ENCODE measurements at regions not wholly inside any gene's neighbourhood (a gene's known extent, or its start where the extent isn't known, plus 50 kb on each side); places are given as distances from the start of the nearest gene placed in this dataset.

DNA sequence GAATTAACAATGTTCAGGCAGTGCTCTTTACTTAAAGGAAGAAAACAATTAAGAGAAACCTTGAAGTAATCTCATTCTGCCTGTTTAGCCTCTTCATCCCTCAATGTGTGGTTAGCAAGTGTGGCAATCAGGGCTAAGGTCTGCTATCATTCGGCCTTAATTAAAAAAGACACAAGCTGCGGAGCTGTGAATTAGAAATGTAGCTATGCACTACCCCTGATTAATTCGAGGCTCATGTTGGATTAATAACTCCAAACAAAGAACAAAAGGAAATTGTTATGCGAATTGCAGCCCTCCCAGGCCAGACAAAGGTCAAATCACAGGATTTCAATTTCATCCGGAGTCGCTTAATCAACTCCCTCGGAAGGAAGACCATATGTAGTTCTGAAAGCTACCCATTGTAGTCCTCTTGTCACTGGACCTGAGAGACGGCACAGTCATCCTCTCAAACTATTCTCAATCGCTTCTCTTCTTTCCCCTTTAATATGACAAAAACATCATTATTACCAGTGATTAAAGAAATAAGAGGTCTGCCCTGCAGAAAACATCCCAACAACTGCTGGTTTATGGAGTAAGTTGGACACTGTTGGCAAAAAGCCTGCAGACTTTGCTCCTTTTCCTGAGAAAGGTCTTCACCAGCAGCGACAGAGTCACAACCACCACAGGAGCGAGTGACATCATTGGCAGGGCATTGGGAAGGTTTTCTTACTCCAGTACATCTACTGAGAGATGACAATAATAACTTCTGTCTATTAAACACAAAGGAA lies 71.1 kb upstream of the SOX5 start:
- Mint-ChIP-seq H3K27me3 (ENCODE audit: insufficient read depth, low read depth) (peaks cover 3% of the 10 kb centered on the region), H3K4me1 (peaks cover 31% of the 10 kb centered on the region), H3K27ac (no peak overlapping the region), H3K4me3 (no peak overlapping the region), H3K36me3 (peaks cover 12% of the 10 kb centered on the region), H3K9me3 (peaks cover 15% of the 10 kb centered on the region)
- Histone ChIP-seq H4K20me1 (ENCODE audit: low read depth) (no peaks in the 10 kb centered on the region), H2AFZ (replicated peaks) (no peak overlapping the region), H3K9me3 (ENCODE audit: low read depth) (no peaks in the 10 kb centered on the region), H3F3A (ENCODE audit: low read depth) (peaks cover 40% of the 10 kb centered on the region), H3K4me2 (peak overlapping the region; percentile 37), H3K79me2 (ENCODE audit: low read depth) (no peaks in the 10 kb centered on the region), H3K27ac (peak overlapping the region; percentile 65), H3K27me3 (no peaks in the 10 kb centered on the region), H3K4me1 (peaks cover 46% of the 10 kb centered on the region), H3K9ac (no peak overlapping the region), H3K36me3 (no peaks in the 10 kb centered on the region), H3K4me3 (no peak overlapping the region)
- DNase-seq (ENCODE audit: low spot score), result peak; percentile 18
- TF ChIP-seq EZH2 (IDR thresholded peaks at IDR 0.05) (no peak), EZH2phosphoT487 (IDR thresholded peaks at IDR 0.05) (no peak)
- TF ChIP-seq, protein P1, sequence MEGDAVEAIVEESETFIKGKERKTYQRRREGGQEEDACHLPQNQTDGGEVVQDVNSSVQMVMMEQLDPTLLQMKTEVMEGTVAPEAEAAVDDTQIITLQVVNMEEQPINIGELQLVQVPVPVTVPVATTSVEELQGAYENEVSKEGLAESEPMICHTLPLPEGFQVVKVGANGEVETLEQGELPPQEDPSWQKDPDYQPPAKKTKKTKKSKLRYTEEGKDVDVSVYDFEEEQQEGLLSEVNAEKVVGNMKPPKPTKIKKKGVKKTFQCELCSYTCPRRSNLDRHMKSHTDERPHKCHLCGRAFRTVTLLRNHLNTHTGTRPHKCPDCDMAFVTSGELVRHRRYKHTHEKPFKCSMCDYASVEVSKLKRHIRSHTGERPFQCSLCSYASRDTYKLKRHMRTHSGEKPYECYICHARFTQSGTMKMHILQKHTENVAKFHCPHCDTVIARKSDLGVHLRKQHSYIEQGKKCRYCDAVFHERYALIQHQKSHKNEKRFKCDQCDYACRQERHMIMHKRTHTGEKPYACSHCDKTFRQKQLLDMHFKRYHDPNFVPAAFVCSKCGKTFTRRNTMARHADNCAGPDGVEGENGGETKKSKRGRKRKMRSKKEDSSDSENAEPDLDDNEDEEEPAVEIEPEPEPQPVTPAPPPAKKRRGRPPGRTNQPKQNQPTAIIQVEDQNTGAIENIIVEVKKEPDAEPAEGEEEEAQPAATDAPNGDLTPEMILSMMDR (IDR thresholded peaks at IDR 0.05), result no peak

DNA sequence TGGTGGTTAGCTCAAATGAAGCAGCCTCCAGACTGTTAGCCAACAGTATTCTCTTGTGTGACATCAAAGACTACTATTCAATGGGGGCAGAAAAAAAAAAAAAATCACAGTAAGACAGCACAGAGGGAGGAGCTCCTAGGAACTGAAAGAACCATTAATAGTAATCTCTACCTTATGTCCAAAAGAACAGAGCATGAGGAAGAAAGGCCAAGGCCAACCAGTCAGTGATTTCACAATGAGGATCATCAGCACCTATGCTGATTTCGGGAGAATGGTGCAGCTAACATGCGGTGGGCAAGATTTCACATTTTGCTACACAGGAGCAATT lies 66.3 kb upstream of the SOX5 start:
- H3K4me2 ChIP-seq, result peak overlapping the region; percentile 71
- Mint-ChIP-seq H3K4me3 (no peak overlapping the region), H3K4me1 (peaks cover 48% of the 10 kb centered on the region), H3K9me3 (peaks cover 10% of the 10 kb centered on the region), H3K27me3 (ENCODE audit: insufficient read depth, low read depth) (peaks cover 3% of the 10 kb centered on the region), H3K27ac (peak overlapping the region; percentile 7), H3K36me3 (peaks cover 11% of the 10 kb centered on the region)
- H3K79me2 ChIP-seq (ENCODE audit: low read depth), result no peaks in the 10 kb centered on the region
- peaks cover 63% of the 10 kb centered on the region for H3K4me1 ChIP-seq
- H3F3A ChIP-seq (ENCODE audit: low read depth), result peaks cover 62% of the 10 kb centered on the region
- peak; percentile 32 for DNase-seq (ENCODE audit: low spot score)
- peak overlapping the region; percentile 12 for H3K4me3 ChIP-seq
- no peak overlapping the region for H2AFZ ChIP-seq (replicated peaks)
- H4K20me1 ChIP-seq (ENCODE audit: low read depth), result no peaks in the 10 kb centered on the region
- TF ChIP-seq EZH2 (IDR thresholded peaks at IDR 0.05), result no peak
- TF ChIP-seq, protein P1 (IDR thresholded peaks at IDR 0.05), result no peak
- no peaks in the 10 kb centered on the region for H3K9me3 ChIP-seq (ENCODE audit: low read depth)
- no peaks in the 10 kb centered on the region for H3K36me3 ChIP-seq
- H3K27ac ChIP-seq, result peak overlapping the region; percentile 83
- no peaks in the 10 kb centered on the region for H3K27me3 ChIP-seq
- no peak overlapping the region for H3K9ac ChIP-seq

DNA sequence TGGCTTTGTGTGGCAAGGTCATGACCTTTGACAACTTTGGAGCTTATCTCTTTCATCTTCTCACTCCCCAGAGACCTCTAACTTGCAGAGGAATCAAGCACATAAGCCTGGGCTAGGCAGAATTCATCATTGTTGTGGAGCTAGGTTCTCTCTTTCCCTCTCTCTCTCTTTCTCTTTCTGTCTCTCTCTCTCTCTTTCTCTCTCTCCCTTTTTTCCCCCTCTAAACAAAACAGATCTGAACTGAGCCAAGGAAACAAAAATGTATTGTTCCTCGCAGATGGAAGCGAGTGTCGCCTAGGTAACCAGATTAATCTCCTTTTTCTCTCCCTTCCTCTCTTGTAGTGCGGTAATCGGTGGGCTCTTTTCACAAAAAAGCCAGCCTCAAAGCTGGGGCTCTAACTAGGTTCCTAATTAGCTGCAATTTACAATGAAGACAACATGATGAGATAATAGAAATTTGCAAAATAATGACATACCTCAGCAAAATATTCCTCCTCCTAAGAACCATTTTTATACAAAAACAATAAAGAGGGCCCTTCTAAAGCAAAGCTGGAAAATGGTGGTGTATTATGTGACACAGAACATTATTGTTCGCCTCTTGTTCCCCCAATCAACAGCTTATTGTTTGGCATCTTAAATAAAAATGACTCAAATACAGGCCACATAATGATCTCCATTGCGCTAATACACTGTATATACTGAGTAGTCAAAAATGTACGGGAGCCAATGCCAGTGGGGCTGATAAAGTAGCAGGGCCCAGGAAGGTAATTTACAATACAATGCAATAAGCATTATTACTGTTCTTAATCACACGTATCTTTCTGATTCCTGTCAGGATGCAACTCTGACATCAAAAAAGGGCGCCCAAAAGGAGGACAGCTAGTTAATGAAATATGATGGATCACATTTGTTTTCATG lies 65.7 kb upstream of the SOX5 start:
- DNase-seq (ENCODE audit: low spot score), result peak; percentile 89
- Histone ChIP-seq H3K27ac (peak overlapping the region; percentile 83), H4K20me1 (ENCODE audit: low read depth) (no peaks in the 10 kb centered on the region), H3K27me3 (no peaks in the 10 kb centered on the region), H2AFZ (replicated peaks) (no peak overlapping the region), H3K9me3 (ENCODE audit: low read depth) (no peaks in the 10 kb centered on the region), H3K4me3 (peak overlapping the region; percentile 13), H3F3A (ENCODE audit: low read depth) (peaks cover 55% of the 10 kb centered on the region), H3K4me2 (peak overlapping the region; percentile 71), H3K4me1 (peaks cover 57% of the 10 kb centered on the region), H3K9ac (no peak overlapping the region), H3K79me2 (ENCODE audit: low read depth) (no peaks in the 10 kb centered on the region), H3K36me3 (no peaks in the 10 kb centered on the region)
- TF ChIP-seq EZH2 (IDR thresholded peaks at IDR 0.05) (no peak), EZH2phosphoT487 (IDR thresholded peaks at IDR 0.05) (no peak)
- TF ChIP-seq, protein P1 (IDR thresholded peaks at IDR 0.05), result no peak
- Mint-ChIP-seq H3K27me3 (ENCODE audit: insufficient read depth, low read depth) (peaks cover 3% of the 10 kb centered on the region), H3K9me3 (peaks cover 11% of the 10 kb centered on the region), H3K4me1 (peaks cover 43% of the 10 kb centered on the region), H3K27ac (peak overlapping the region; percentile 90), H3K4me3 (peak overlapping the region; percentile 55), H3K36me3 (peaks cover 13% of the 10 kb centered on the region)

Data from neural progenitor cell (in vitro differentiated cells).